CD4-positive, alpha-beta T cell (primary cell): ENCODE measurements at regions not wholly inside any gene's neighbourhood (a gene's known extent, or its start where the extent isn't known, plus 50 kb on each side); places are given as distances from the start of the nearest gene placed in this dataset.

Experiments used
- ATAC-seq: fragments of 200-7000 bp; cut with Tn5 transposase; one replicate; pipeline ENCODE4 v1.10.0; 2022; ENCODE audit warnings: mild to moderate bottlenecking; ENCODE audit not compliant: poor library complexity
- CTCF ChIA-PET: fragments of 350-600 bp; sonication (Branson Sonifier 250); formaldehyde crosslinking; loops from one replicate; lab custom pipeline; 2021; ENCODE audit warnings: antibody characterized with exemption, inconsistent platforms; lab: Charles Lee
- POLR2A ChIA-PET: fragments of 350-600 bp; sonication (Branson Sonifier 250); formaldehyde crosslinking; loops from one replicate; lab custom pipeline; 2021; ENCODE audit warnings: antibody characterized with exemption, inconsistent platforms; lab: Charles Lee
- DNase-seq, 14 experiments: peaks; one replicate each; pipeline ENCODE4 v3.0.0-alpha.2; 2013 to 2020; ENCODE audit warnings: mixed read lengths in 2 of 14
- H3K27ac ChIP-seq, 2 donors: one replicate each; pipeline versions ENCODE4 v1.5.1 to v1.7.0; 2013; ENCODE audit warnings: low read length in 2 of 2, low read depth in 1 of 2, mild to moderate bottlenecking in 1 of 2
- H3K27me3 ChIP-seq, 2 experiments: 1 replicate in 1 of 2; 2 replicates in 1 of 2; pipeline versions ENCODE4 v1.6.1 to v1.7.0; 2013; ENCODE audit warnings: low read length in 2 of 2, control low read depth in 1 of 2, mild to moderate bottlenecking in 1 of 2, moderate library complexity in 1 of 2; ENCODE audit not compliant: insufficient read depth in 2 of 2, control insufficient read depth in 1 of 2
- H3K36me3 ChIP-seq: one replicate; pipeline ENCODE4 v1.6.1; 2013; ENCODE audit warnings: low read length, control low read depth; ENCODE audit not compliant: insufficient read depth
- H3K4me1 ChIP-seq: one replicate; pipeline ENCODE4 v1.6.1; 2013; ENCODE audit warnings: low read length, control low read depth; ENCODE audit not compliant: insufficient read depth
- H3K4me3 ChIP-seq: one replicate; pipeline ENCODE4 v1.5.1; 2013; ENCODE audit warnings: mild to moderate bottlenecking, low read length, moderate library complexity
- H3K9me3 ChIP-seq, 2 experiments: 1 replicate in 1 of 2; 2 replicates in 1 of 2; pipeline versions ENCODE4 v1.6.1 to v1.7.0; 2013; ENCODE audit warnings: low read length in 2 of 2, mild to moderate bottlenecking in 2 of 2, control low read depth in 1 of 2, moderate library complexity in 1 of 2; ENCODE audit not compliant: control insufficient read depth in 1 of 2, insufficient read depth in 1 of 2
- H3K27ac Mint-ChIP-seq: one replicate; pipeline ENCODE4 v1.8.0; 2020; ENCODE audit warnings: mixed read lengths
- H3K27me3 Mint-ChIP-seq: one replicate; pipeline ENCODE4 v1.8.0; 2021; ENCODE audit warnings: mixed read lengths
- H3K36me3 Mint-ChIP-seq: one replicate; pipeline ENCODE4 v1.8.0; 2021; ENCODE audit warnings: low read depth, mixed read lengths
- H3K4me1 Mint-ChIP-seq: one replicate; pipeline ENCODE4 v1.8.0; 2021; ENCODE audit warnings: low read depth, mixed read lengths
- H3K4me3 Mint-ChIP-seq: one replicate; pipeline ENCODE4 v1.8.0; 2020; ENCODE audit warnings: mild to moderate bottlenecking, mixed read lengths
- H3K9me3 Mint-ChIP-seq: one replicate; pipeline ENCODE4 v1.8.0; 2020; ENCODE audit warnings: mixed read lengths
- intact Hi-C, 2 experiments: fragments of 100-400 bp; cut with DNase I in 1 of 2; cut with micrococcal nuclease in 1 of 2; formaldehyde crosslinking; loops; one replicate each; pipeline versions ENCODE4 v1.15.1 to v1.9.0; 2023 to 2025; cut with DNase I, micrococcal nuclease
- TF ChIP-seq, protein P1 (sequence below): fragments of 200-600 bp; IDR thresholded peaks from one replicate; pipeline ENCODE4 v1.8.0; 2022; ENCODE audit warnings: antibody characterized with exemption, mild to moderate bottlenecking

DNA sequence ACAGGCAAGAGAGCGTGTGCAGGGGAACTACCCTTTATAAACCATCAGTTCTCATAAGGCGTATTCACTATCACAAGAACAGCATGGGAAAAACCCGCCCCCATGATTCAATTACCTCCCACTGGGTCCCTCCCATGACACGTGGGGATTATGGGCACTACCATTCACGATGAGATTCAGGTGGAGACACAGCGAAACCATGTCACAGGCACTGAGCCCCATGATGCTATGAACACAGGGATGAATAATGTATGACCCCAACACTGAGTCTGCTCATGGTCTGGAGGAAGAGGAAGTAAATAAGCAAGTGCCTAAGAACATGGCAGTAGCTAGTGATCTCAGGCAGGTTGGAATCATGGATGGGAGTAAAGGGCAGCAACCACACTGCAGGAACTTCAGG, 281.0 kb upstream of the ZNF462 start:
- TF ChIP-seq, protein P1, sequence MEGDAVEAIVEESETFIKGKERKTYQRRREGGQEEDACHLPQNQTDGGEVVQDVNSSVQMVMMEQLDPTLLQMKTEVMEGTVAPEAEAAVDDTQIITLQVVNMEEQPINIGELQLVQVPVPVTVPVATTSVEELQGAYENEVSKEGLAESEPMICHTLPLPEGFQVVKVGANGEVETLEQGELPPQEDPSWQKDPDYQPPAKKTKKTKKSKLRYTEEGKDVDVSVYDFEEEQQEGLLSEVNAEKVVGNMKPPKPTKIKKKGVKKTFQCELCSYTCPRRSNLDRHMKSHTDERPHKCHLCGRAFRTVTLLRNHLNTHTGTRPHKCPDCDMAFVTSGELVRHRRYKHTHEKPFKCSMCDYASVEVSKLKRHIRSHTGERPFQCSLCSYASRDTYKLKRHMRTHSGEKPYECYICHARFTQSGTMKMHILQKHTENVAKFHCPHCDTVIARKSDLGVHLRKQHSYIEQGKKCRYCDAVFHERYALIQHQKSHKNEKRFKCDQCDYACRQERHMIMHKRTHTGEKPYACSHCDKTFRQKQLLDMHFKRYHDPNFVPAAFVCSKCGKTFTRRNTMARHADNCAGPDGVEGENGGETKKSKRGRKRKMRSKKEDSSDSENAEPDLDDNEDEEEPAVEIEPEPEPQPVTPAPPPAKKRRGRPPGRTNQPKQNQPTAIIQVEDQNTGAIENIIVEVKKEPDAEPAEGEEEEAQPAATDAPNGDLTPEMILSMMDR = no peak
- intact Hi-C loops = no loop called here
- DNase-seq (no peak), ATAC-seq (no peak)
- H3K4me3 Mint-ChIP-seq = no peak overlapping the region
- H3K27ac Mint-ChIP-seq = no peak overlapping the region
- Histone ChIP-seq H3K4me3 (no peak overlapping the region), H3K4me1 (no peaks in the 10 kb centered on the region), H3K36me3 (no peaks in the 10 kb centered on the region), H3K27ac (no peak overlapping the region), H3K27me3 (no peaks in the 10 kb centered on the region), H3K9me3 (no peaks in the 10 kb centered on the region)
- CTCF ChIA-PET = interaction anchor here (1.5 kb wide), 1 partner anchor 9 kb away, joined by 3 read pairs; no protein-coding TSS in a partner anchor
- no peaks in the 10 kb centered on the region for H3K4me1 Mint-ChIP-seq
- no peaks in the 10 kb centered on the region for H3K27me3 Mint-ChIP-seq
- no peaks in the 10 kb centered on the region for H3K36me3 Mint-ChIP-seq
- POLR2A ChIA-PET = no interaction called here
- H3K9me3 Mint-ChIP-seq = peaks cover 19% of the 10 kb centered on the region

- no peak overlapping the region for H3K27ac Mint-ChIP-seq
- H3K27me3 Mint-ChIP-seq = no peaks in the 10 kb centered on the region
- peaks cover 0 to 4% of the 10 kb centered on the region in 2 experiments for H3K9me3 ChIP-seq
- TF ChIP-seq, protein P1 = no peak
- no peaks in the 10 kb centered on the region for H3K4me1 Mint-ChIP-seq
- no peaks in the 10 kb centered on the region for H3K27me3 ChIP-seq
- peaks cover 13% of the 10 kb centered on the region for H3K9me3 Mint-ChIP-seq
- H3K36me3 ChIP-seq = no peaks in the 10 kb centered on the region
- no peak overlapping the region for H3K27ac ChIP-seq
- H3K4me3 ChIP-seq = no peak overlapping the region
- H3K4me3 Mint-ChIP-seq = no peak overlapping the region
- ATAC-seq = no peak
- intact Hi-C loops = no loop called here
- CTCF ChIA-PET = no interaction called here
- no peaks in the 10 kb centered on the region for H3K4me1 ChIP-seq
- H3K36me3 Mint-ChIP-seq = no peaks in the 10 kb centered on the region
- no peak for DNase-seq
- POLR2A ChIA-PET = no interaction called here
Measured at GRCh38 chr9:106583751-106584150, 279.2 kb upstream of the ZNF462 start.

GRCh38 chr9:106587042-106587441, 275.9 kb upstream of the ZNF462 start:
- no peaks in the 10 kb centered on the region for H3K4me1 Mint-ChIP-seq
- H3K27ac Mint-ChIP-seq = no peak overlapping the region
- Histone ChIP-seq H3K36me3 (no peaks in the 10 kb centered on the region), H3K4me3 (no peak overlapping the region), H3K27me3 (no peaks in the 10 kb centered on the region), H3K27ac (no peak overlapping the region), H3K9me3 (peaks cover 0 to 4% of the 10 kb centered on the region in 2 experiments), H3K4me1 (no peaks in the 10 kb centered on the region)
- H3K4me3 Mint-ChIP-seq = no peak overlapping the region
- H3K36me3 Mint-ChIP-seq = no peaks in the 10 kb centered on the region
- peaks cover 6% of the 10 kb centered on the region for H3K9me3 Mint-ChIP-seq
- TF ChIP-seq, protein P1 = no peak
- ATAC-seq (no peak), DNase-seq (no peak)
- no peaks in the 10 kb centered on the region for H3K27me3 Mint-ChIP-seq
- POLR2A ChIA-PET = no interaction called here
- CTCF ChIA-PET = no interaction called here
- intact Hi-C loops = no loop called here
